NCI-H2196 (cell line): ENCODE measurements at regions not wholly inside any gene's neighbourhood (a gene's known extent, or its start where the extent isn't known, plus 50 kb on each side); places are given as distances from the start of the nearest gene placed in this dataset.

Source experiments
- DNase-seq: peaks from one replicate; lab custom pipeline; 2025; ENCODE audit not compliant: unreplicated experiment; lab: John Stamatoyannopoulos, UW

DNA sequence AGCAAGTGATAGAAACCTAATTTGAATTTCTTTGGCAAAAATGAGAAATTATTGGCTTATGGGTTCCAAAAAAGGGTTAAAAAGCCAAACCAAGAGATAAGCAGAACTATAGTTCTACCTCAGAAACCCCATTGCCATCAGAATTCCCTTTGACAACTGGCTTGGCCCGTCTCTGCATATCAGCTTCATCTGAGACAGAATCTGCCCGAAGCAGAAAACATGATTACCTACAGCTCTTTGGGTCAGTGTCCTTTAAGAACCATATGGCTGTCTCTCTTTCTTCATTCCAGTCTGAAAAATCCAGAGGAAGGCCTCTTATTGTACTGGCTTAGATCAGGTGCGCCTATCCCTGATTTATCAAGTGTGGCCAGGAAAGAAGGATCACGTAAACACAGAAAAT lies 49.8 kb upstream of the AGPS start:
- DNase-seq, result no peak
